ENCODE measurements at regions not wholly inside any gene's neighbourhood (a gene's known extent, or its start where the extent isn't known, plus 50 kb on each side); places are given as distances from the start of the nearest gene placed in this dataset.

DNA sequence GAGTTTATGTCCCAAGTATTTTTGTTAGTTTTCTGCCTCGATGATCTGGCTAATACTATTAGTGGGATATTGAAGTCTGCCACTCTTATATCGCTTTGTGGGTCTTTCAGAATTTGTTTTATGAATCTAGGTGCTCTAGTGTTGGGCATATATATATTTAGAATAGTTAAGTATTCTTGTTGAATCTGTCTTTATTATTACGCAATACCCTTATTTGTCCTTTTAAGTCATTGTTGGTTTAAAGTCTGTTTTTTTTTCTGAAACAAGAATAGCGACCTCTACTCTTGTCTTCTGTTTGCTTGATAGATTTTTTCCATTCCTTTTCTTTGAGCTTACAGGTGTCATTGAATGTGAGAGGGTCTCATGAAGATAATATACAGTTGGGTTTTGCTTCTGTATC is 239.0 kb downstream of the ASCL1 start:
- DNase-seq: no peak

GRCh38 chr12:103197725-103198388 is 240.4 kb downstream of the ASCL1 start:
- no peak for DNase-seq

DNA sequence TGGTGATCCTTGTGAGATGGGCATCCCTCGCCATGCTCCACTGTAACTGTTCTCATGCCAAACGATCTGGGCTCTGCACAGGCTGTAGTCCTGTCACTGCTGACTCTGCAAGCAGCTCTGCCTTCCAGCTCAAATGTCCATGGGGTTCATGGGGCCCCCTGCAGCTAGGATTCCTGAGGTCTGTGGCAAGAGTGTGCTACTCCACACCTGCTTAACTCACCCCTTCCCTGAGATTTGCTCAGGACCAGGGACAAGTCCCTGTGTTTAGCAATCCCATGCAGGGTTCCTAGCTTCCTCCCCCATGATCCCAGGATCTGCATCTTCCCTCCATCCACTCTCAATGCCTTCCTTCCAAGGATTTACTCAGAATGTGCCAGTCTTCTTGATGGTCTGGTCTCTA is 241.0 kb downstream of the ASCL1 start:
- DNase-seq: no peak

GRCh38 chr12:103205906-103206305 is 248.4 kb downstream of the ASCL1 start:
- no peak for DNase-seq

- no peak for DNase-seq
Observed at GRCh38 chr12:103207936-103208335, 250.5 kb downstream of the ASCL1 start.

- no peak for DNase-seq
Observed at GRCh38 chr12:103241184-103241583, 254.6 kb downstream of the C12orf42 start.

DNA sequence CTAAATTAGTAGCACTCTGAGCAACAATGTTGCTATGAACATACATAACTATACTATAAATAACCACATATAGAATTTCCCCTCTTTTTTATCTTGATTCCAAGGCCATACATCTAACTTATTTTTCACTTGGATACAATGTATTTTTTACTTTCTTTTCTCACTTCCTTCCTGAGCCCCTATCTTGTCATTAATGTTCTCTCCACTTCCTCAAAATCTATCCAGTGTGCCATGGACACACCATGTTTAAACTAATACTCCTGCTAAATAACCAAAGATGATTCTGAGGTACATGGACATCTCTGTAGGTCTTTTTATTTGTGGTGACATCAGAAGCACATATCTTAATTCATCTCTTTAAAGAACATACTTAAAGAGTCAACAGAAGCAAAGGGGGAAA is 251.2 kb downstream of the C12orf42 start:
- no peak for DNase-seq

DNA sequence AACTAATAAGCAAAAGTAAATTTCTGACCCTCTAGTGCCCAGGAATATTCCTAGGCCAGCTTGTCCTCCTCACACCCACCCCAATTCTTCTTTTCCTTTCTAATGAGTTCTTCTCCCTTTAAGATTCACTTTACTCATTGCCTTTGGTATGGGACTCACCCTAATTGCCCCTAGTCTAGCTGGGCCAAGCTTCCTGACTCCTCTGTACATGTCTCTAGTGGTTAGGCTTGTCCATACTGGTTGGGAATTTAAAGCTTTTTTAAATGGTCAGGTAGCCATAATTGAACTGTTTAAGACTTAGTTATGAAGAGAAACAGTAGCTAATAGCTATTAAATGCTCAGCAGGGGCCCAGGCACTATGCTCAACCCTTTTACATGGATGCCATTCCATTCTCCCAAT is 248.2 kb downstream of the C12orf42 start:
- no peak for DNase-seq

- DNase-seq: no peak
Observed at GRCh38 chr12:103249607-103250006, 246.2 kb downstream of the C12orf42 start.

DNA sequence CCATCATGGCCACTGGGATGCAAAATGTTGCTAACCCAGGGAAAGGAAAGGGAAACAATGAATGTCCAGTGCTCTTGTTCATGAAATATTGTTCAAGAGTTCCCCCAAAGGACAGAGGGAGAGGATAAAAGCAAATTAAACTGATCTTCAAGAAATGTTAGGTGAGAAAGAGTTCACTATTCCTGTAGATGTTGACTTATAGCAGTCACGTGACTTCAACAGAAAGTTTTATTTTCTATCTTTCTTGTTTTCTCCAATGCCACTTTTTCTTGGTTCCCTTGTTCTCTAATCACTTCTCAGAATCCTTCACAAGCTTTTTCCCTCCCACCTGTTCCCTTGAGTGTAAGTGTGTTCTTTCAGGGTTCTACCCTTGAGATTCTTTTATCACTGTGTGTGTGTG is 245.3 kb downstream of the C12orf42 start:
- no peak for DNase-seq

All from activated CD4-positive, alpha-beta T cell treated with anti-CD3 and anti-CD28 coated beads, Interleukin-2, amount 50 U/mL, for 16 hours (primary cell).